Endothelial cell of umbilical vein (primary cell): ENCODE measurements at regions not wholly inside any gene's neighbourhood (a gene's known extent, or its start where the extent isn't known, plus 50 kb on each side); places are given as distances from the start of the nearest gene placed in this dataset.

ENCODE experiments used
- CTCF ChIP-seq, 2 donors: IDR thresholded peaks; 1 replicate in 1 of 2; 2 replicates in 1 of 2; pipeline ENCODE4 v1.5.1; 2011; ENCODE audit warnings: low read length in 2 of 2, mild to moderate bottlenecking in 2 of 2, moderate library complexity in 2 of 2, control low read depth in 1 of 2, inconsistent platforms in 1 of 2, low read depth in 1 of 2; ENCODE audit not compliant: insufficient read depth in 1 of 2; ENCODE audit errors: extremely low read depth in 1 of 2
- EZH2 ChIP-seq: IDR thresholded peaks from 2 replicates; pipeline ENCODE4 v1.6.1; 2012; ENCODE audit warnings: borderline replicate concordance, low read depth, mild to moderate bottlenecking, moderate library complexity, low read length, inconsistent platforms; ENCODE audit not compliant: severe bottlenecking
- FOS ChIP-seq: IDR thresholded peaks from 2 replicates; pipeline ENCODE4 v1.6.1; 2011; ENCODE audit warnings: mild to moderate bottlenecking, low read length, moderate library complexity, borderline replicate concordance; ENCODE audit not compliant: insufficient read depth
- GATA2 ChIP-seq: IDR thresholded peaks from 2 replicates; pipeline ENCODE4 v1.7.0; 2011; ENCODE audit warnings: low read depth, mild to moderate bottlenecking, moderate library complexity, mixed read lengths, low read length; ENCODE audit not compliant: insufficient read length, insufficient read depth
- MAX ChIP-seq: IDR thresholded peaks from 2 replicates; pipeline ENCODE4 v1.6.1; 2011; ENCODE audit not compliant: insufficient read depth, insufficient read length
- MYC ChIP-seq: IDR thresholded peaks from one replicate; pipeline ENCODE4 v1.6.1; 2011; ENCODE audit warnings: mild to moderate bottlenecking, low read depth, low read length
- POLR2A ChIP-seq: IDR thresholded peaks from 2 replicates; pipeline ENCODE4 v1.6.1; 2012; ENCODE audit warnings: low read depth, mild to moderate bottlenecking, control low read depth, low read length
- POLR2AphosphoS5 ChIP-seq: IDR thresholded peaks from 2 replicates; pipeline ENCODE4 v1.6.1; 2012; ENCODE audit warnings: low read depth, mild to moderate bottlenecking, control low read depth, low read length, moderate library complexity; ENCODE audit not compliant: insufficient read depth

GRCh38 chr3:193767353-193768069 lies 174.5 kb downstream of the OPA1 start:
- no peak for TF ChIP-seq EZH2
- no peak for TF ChIP-seq CTCF (IDR thresholded peaks at IDR 0.05; ENCODE audit: extremely low read depth in 1 of 2, insufficient read depth in 1 of 2, low read depth in 1 of 2, low read length in 2 of 2)
- no peak for TF ChIP-seq MAX
- no peak for TF ChIP-seq POLR2AphosphoS5
- TF ChIP-seq MYC: no peak
- no peak for TF ChIP-seq POLR2A
- TF ChIP-seq GATA2: no peak
- TF ChIP-seq FOS: no peak
